ENCODE measurements at regions not wholly inside any gene's neighbourhood (a gene's known extent, or its start where the extent isn't known, plus 50 kb on each side); places are given as distances from the start of the nearest gene placed in this dataset.

DNA sequence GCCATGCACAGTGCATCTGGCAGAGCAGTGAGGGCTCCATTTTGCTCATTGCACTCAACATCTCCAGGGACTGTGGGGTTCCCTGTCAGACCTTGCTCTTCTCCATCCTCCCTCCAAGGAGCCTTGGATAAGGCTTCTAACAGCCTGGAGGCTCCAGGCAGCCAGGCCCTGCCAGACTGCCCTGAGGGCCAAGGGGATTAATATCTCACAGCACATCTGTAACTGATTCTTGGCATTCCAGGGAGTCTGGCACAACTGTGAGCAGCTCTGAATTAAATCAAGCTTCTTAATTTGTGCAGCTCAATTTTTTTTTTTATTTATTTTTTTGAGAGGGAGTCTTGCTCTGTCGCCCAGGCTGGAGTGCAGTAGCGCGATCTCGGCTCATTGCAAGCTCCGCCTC lies 224.5 kb upstream of the PGRMC2 start:
- no peak for TF ChIP-seq POLR2A (IDR thresholded peaks at IDR 0.05)
- TF ChIP-seq, protein P1, sequence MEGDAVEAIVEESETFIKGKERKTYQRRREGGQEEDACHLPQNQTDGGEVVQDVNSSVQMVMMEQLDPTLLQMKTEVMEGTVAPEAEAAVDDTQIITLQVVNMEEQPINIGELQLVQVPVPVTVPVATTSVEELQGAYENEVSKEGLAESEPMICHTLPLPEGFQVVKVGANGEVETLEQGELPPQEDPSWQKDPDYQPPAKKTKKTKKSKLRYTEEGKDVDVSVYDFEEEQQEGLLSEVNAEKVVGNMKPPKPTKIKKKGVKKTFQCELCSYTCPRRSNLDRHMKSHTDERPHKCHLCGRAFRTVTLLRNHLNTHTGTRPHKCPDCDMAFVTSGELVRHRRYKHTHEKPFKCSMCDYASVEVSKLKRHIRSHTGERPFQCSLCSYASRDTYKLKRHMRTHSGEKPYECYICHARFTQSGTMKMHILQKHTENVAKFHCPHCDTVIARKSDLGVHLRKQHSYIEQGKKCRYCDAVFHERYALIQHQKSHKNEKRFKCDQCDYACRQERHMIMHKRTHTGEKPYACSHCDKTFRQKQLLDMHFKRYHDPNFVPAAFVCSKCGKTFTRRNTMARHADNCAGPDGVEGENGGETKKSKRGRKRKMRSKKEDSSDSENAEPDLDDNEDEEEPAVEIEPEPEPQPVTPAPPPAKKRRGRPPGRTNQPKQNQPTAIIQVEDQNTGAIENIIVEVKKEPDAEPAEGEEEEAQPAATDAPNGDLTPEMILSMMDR (IDR thresholded peaks at IDR 0.05): no peak

Data from heart left ventricle (tissue), 13 donors.